Progenitor cell of endocrine pancreas (in vitro differentiated cells): ENCODE measurements at regions not wholly inside any gene's neighbourhood (a gene's known extent, or its start where the extent isn't known, plus 50 kb on each side); places are given as distances from the start of the nearest gene placed in this dataset.

ENCODE experiments used
- DNase-seq: peaks from one replicate; pipeline ENCODE4 v3.0.0; 2021; ENCODE audit warnings: low spot score; ENCODE audit not compliant: unreplicated experiment
- H3K27ac Mint-ChIP-seq: 2 replicates; pipeline ENCODE4 v1.8.0; 2021; ENCODE audit warnings: mild to moderate bottlenecking, moderate library complexity, mixed read lengths
- H3K27me3 Mint-ChIP-seq: 2 replicates; pipeline ENCODE4 v1.8.0; 2021; ENCODE audit warnings: mixed read lengths
- H3K36me3 Mint-ChIP-seq: 2 replicates; pipeline ENCODE4 v1.8.0; 2022; ENCODE audit warnings: mixed read lengths; ENCODE audit not compliant: insufficient read depth
- H3K4me1 Mint-ChIP-seq: 2 replicates; pipeline ENCODE4 v1.8.0; 2021; ENCODE audit warnings: low read depth, mixed read lengths
- H3K4me3 Mint-ChIP-seq: 2 replicates; pipeline ENCODE4 v1.8.0; 2021; ENCODE audit warnings: low read depth, mild to moderate bottlenecking, moderate library complexity, mixed read lengths
- H3K9me3 Mint-ChIP-seq: 2 replicates; pipeline ENCODE4 v1.8.0; 2021; ENCODE audit warnings: low read depth, mixed read lengths
- CTCF ChIP-seq: fragments of 200-600 bp; sonication (generic); IDR thresholded peaks from one replicate; pipeline ENCODE4 v1.5.0; 2021; ENCODE audit warnings: antibody characterized with exemption, mild to moderate bottlenecking; ENCODE audit not compliant: unreplicated experiment

- Mint-ChIP-seq H3K4me3 (no peak overlapping the region), H3K27me3 (no peaks in the 10 kb centered on the region), H3K36me3 (no peaks in the 10 kb centered on the region), H3K27ac (no peak overlapping the region), H3K4me1 (no peaks in the 10 kb centered on the region), H3K9me3 (peaks cover 3% of the 10 kb centered on the region)
- DNase-seq = no peak
- no peak for TF ChIP-seq CTCF
Measured at GRCh38 chr16:64459821-64460220, 662.0 kb downstream of the CDH11 start.

GRCh38 chr16:64459402-64459801 lies 662.5 kb downstream of the CDH11 start:
- H3K4me1 Mint-ChIP-seq = no peaks in the 10 kb centered on the region
- no peak for DNase-seq
- no peak overlapping the region for H3K27ac Mint-ChIP-seq
- TF ChIP-seq CTCF = no peak
- H3K27me3 Mint-ChIP-seq = no peaks in the 10 kb centered on the region
- no peak overlapping the region for H3K4me3 Mint-ChIP-seq
- H3K9me3 Mint-ChIP-seq = peaks cover 3% of the 10 kb centered on the region
- H3K36me3 Mint-ChIP-seq = no peaks in the 10 kb centered on the region

GRCh38 chr16:64455275-64455674 lies 666.6 kb downstream of the CDH11 start:
- H3K9me3 Mint-ChIP-seq = no peaks in the 10 kb centered on the region
- no peak overlapping the region for H3K4me3 Mint-ChIP-seq
- H3K27ac Mint-ChIP-seq = no peak overlapping the region
- H3K27me3 Mint-ChIP-seq = no peaks in the 10 kb centered on the region
- H3K36me3 Mint-ChIP-seq = no peaks in the 10 kb centered on the region
- no peak for TF ChIP-seq CTCF
- H3K4me1 Mint-ChIP-seq = no peaks in the 10 kb centered on the region
- DNase-seq = no peak

GRCh38 chr16:64453646-64454045 lies 668.2 kb downstream of the CDH11 start:
- Mint-ChIP-seq H3K27ac (no peak overlapping the region), H3K27me3 (no peaks in the 10 kb centered on the region), H3K4me3 (no peak overlapping the region), H3K4me1 (no peaks in the 10 kb centered on the region), H3K9me3 (no peaks in the 10 kb centered on the region), H3K36me3 (no peaks in the 10 kb centered on the region)
- TF ChIP-seq CTCF = no peak
- no peak for DNase-seq

- no peak overlapping the region for H3K27ac Mint-ChIP-seq
- H3K9me3 Mint-ChIP-seq = peaks cover 3% of the 10 kb centered on the region
- no peak overlapping the region for H3K4me3 Mint-ChIP-seq
- H3K36me3 Mint-ChIP-seq = no peaks in the 10 kb centered on the region
- no peak for TF ChIP-seq CTCF
- no peak for DNase-seq
- H3K27me3 Mint-ChIP-seq = no peaks in the 10 kb centered on the region
- H3K4me1 Mint-ChIP-seq = no peaks in the 10 kb centered on the region
Measured at GRCh38 chr16:64452446-64452845, 669.4 kb downstream of the CDH11 start.
